DMS153 (cell line): ENCODE measurements at regions not wholly inside any gene's neighbourhood (a gene's known extent, or its start where the extent isn't known, plus 50 kb on each side); places are given as distances from the start of the nearest gene placed in this dataset.

Experiments
- DNase-seq: peaks from one replicate; lab custom pipeline; 2025; lab: John Stamatoyannopoulos, UW

DNA sequence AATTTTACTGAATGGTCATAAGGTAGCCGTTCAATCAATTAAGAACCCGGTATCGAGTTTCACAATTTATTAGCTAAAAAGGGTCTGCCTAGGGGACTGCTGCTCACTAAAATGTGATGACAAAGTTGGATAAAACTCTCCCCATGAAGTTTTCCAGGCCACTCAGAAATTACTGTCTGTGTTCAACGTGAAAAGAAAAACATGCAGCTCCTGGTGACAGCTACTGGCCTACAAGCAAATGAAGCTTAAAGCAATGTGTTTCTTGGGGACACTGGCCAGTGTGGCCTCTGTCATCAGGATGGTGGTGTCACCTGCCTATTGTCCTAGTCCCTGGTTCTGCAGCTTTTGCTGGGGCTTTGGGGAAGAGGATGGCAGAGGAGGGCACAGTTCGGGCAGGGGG, 222.6 kb downstream of the WDR11 start:
- DNase-seq = no peak

DNA sequence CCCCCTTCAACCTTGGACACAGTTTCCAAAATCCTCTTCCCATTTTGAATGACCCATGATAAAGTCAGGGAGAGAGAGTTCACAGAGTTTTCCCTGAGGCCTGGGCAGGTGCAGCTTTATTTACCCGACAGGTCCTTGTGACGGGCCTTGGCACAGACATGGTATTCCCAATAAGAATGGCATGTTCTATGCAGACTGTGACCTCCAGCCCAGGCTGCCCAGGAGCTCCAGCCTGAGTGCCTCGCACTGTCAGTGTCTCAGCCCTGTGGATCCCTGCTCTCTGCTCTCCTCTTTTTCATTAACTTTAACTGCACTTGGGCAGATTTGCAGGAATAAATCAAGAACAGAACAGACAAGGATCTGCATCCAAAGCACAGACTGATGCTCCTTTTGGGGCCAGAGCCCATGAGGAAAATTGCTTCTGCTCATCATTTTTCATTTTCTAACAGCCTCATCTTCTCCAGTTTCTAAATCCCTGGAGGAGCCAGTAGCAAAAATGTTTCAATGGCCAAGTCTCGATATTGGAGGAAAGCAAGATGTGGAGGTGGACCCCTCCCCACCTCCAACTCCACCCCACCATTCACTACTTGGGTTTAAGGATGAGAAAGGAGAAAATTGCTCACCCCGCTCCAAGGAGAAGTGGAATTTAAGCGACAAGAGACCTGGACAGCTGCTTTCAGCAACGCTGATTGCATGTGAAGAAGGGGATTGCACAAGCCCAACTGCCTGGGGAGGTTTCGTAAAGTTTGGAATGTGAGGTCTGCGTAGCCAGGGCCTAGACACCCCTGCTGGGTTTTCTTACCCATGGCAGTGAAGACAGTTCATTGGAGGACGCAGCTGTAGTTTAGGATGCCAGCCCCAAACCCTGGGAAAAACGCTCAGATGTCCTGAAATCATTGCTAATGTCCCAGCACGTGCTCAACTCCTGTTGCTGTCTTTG, 225.9 kb downstream of the WDR11 start:
- DNase-seq = peak; percentile 3

DNA sequence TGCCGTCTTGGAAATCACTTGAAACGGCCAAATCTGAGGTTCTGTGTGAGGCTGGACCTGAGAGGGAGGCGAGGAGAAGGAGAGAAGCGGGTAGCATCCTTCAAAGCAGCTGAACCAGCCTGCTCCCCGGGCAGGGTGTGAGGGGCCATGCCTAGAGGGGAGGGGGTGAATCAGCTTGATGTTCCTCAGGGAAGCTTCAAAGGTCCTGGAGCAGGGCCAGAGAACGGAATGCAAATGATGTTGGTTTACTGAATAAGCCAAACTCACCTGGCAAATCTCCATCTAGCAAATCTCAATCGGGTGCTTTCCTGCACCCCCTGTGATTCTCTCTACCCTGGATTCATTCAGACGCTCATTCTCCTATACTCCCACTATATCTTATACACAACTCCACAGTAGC, 226.9 kb downstream of the WDR11 start:
- DNase-seq = no peak

DNA sequence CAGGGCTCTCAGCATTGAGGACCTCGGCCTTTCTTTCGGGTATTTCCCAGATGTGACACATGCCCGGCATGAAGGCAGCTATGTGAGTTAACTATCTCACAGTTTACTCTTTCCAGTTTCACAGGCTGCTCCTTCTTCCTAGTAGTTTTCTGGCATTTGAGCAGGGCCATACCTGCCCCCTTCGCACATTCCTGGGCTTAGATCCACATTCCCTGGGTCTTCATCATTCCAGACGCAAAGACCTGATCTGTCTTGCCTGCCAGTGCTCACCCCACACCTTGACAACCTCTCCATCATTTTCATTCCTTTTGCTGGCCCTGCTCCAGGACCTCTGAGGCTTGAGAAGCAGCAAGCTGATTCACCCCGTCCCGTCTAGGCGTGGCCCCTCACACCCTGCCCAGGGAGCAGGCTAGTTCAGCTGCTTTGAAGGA, 227.5 kb downstream of the WDR11 start:
- DNase-seq = no peak

DNA sequence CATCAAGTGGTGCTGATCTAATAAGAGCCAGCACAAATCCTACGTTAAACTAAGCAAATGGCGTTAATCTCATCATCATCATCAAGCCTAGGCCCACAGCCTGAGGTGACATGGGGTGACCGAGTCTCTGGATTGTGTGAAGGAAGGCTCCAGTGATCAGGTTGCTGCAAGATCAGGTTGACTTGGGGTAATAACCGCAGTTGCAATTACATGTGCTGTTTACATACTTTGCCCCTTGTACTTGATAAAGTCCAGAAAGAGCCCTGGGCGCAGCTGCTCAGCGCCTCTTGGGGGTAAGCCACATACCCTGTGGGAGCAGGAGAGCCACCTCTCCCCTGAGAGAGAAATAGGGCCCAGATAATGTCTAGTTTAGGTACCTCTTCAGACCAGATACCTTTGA, 228.1 kb downstream of the WDR11 start:
- no peak for DNase-seq

DNA sequence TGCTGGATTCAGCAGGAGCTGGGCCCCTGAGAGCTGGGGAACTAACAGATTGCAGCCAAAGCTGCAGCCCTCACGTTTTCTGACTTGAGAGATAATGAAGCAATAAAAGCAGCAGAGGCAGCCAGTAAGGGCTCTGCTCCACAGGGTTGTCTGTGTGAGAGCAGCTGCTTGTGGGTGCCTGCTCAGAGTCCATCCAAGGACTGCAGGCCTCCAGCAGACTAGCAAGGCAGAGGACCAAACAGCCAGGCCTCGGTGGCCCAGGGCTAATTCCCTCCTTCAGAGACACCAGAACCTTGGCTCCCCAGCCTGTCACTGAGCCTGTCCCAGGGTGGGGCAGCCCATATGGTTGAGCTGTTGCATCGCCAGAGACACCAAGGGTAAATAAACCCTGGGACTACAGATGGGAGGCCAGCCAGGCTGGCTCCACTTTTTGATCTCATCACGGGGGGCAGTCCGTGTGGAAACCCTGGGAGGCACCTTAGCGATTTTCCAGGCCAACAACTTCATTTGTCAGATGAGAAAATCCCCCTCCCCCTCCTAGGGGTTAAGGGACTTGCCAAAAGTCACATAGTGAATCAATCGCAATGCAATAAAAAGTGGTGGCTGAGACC, 229.2 kb downstream of the WDR11 start:
- DNase-seq = peak; percentile 3

DNA sequence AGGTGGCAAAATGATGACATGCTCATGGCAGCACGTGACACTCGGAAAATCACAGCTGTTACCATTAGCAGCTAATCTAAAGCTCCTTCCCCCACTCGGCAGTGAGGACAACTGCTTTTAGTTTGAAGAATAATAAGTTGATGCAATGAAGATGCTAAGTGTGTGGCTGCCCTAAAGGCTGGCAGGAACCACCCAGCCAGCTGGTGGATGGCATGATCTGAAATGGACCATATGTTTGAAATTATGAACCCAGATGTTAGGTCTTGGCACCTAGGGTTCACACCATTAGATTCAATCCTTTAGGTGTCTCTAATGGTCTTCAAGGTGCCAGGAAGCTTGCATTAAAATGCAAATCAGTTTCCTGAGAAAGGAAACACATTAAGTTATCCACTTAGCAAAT, 230.1 kb downstream of the WDR11 start:
- DNase-seq = no peak

DNA sequence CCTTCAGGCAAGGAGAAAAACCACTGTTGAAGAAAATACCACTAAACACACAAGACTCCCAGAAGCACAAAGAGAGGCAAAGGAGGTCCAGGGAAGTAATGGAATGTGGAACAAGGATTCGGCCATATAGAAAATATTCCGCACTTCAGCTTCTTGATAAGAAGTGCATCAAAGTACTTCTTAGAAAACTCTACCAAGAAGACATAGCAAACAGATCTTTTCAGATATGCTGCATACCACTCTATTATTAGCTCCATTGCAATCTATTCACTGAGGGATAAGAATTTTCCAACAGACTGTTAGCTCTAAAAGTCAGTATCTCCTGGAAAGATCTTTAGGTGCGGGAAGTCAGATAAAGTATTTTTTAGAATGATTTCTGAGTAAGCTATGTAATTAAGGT, 231.8 kb downstream of the WDR11 start:
- no peak for DNase-seq

DNA sequence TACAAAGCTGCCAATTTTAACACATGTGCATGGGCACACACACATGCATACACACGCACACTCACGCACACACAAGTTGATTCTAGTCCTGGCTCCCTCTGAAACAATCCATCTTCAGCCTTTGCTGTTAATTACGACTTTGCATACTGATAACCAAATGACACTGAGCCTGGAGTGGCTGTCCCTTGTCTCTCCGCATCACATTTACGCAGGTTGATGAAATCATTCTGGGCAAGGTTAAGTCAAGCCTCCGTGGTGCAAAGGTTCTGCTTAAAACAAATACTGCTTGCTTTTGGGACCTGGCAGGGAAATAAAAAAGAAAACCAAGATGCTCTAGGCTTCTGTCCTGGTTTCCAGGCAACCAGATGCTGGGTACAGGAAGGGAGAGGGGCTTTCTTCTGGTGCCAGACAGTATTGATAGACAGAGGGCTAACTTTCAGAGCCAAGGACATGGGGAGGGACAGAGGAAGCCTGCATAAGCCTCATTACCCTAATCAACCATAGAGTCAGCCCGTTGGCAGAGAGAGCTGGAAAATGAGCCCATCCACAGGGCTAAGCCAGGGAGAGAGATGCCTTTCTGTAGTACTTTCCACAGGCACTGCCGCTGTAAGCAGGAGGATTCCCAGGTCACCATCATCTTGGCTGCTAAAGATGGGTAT, 233.0 kb downstream of the WDR11 start:
- no peak for DNase-seq

DNA sequence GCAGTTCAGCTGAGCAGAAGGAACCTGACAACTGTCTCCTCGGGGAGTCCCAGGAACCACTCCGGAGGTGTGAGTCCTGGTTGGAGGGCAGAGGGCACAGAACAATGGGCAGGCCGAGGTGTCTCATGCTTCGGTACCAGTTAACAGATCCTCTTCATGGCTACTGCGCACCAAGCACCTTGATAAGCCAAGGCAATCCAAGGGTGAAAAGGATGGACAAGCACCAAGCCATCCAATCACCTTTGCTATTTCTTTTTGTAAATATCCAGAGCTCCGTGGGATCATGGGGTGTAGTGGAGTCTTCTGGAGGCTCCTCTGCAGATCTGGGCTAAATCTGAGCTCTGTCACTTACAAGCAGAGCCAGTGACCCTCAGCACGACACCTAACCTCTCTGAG, 233.5 kb downstream of the WDR11 start:
- DNase-seq = no peak

DNA sequence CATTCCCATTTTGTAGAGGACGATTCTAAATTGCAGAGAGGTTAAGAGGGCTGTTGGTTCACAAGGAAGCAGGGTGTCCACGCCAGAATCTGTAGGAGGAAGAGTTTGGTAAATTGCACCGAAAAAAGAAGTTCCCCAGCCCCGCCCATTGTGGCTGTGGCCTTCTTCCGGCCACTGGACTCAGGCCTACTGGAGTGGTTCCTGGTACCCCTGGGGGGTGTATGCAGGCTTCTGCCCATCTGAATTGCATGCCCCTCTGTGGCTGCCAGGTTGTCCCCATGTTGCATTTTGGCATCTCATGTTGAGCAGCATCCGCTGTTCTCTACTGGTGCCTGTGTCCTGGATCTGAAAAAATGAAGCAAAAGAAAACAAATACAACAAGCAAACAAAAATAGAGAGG, 234.2 kb downstream of the WDR11 start:
- no peak for DNase-seq

DNA sequence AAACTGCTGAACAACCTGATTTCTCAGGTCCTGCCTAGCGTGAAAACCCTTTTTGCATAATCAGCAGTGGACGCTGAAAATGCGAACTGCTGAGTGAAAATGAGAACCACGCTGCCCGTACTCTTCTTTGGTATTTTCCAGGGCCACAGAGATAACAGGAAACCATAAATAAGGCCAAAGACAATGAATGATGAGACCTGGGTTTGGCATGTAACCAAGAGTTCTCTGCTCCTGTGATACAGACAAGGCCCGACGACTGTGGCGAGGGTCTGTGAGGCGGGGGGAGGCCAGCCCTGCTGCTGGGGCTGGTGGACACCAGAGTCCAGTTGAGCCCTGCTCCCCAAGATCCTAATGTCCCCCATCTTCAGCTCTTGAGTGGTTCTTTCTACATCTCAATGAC, 236.0 kb downstream of the WDR11 start:
- DNase-seq = no peak

DNA sequence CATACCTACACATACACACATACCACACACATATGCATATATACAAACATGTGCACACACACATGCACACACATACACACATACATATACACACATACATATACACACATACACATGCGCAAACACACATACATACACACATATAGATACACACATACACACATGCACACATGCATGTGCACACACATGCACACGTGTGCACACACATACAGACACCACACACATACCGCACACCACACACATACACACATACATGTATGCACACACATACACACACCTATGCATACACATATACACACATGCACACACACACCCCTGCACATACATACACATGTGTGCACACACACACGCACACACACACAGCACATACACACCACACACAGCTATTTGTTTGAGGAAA, 236.5 kb downstream of the WDR11 start:
- no peak for DNase-seq

DNA sequence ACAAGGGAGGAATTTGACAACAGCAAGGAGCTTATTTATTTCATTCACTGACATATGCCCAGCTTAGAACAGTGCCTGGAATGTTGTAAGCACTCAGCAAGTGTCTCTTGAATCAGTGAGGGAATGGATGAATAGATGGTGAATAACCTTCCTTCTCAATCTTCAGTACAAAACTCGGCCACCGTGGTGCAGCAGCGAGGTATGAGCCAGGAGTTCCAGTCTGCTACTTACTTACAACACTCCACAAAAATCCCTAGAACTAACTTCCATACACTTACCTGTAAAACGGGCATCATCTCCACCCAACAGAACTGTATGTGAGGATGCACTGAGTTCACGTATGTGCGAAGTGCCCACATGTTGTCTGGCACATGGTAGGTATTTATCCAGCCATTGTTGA, 237.4 kb downstream of the WDR11 start:
- peak; percentile 35 for DNase-seq

DNA sequence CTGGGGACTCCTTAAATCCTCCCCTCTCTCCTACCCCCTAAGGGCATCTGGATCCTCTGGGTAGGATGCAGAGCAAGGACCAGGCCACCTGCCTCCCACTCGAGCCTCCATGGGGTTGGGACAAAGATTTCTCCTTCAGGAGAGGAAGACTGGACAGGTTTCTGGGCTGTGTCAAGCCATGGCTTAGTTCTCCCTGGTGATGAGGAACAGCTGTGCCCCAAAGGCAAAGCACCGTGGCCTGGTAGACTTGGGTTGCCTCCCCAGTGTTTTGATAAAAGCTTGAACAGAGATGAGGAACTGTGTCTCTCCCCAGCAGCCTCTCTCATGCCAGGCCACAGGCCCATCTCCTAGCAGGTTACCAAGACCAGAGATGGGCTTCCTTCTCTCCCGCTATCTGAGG, 238.3 kb downstream of the WDR11 start:
- DNase-seq = no peak

DNA sequence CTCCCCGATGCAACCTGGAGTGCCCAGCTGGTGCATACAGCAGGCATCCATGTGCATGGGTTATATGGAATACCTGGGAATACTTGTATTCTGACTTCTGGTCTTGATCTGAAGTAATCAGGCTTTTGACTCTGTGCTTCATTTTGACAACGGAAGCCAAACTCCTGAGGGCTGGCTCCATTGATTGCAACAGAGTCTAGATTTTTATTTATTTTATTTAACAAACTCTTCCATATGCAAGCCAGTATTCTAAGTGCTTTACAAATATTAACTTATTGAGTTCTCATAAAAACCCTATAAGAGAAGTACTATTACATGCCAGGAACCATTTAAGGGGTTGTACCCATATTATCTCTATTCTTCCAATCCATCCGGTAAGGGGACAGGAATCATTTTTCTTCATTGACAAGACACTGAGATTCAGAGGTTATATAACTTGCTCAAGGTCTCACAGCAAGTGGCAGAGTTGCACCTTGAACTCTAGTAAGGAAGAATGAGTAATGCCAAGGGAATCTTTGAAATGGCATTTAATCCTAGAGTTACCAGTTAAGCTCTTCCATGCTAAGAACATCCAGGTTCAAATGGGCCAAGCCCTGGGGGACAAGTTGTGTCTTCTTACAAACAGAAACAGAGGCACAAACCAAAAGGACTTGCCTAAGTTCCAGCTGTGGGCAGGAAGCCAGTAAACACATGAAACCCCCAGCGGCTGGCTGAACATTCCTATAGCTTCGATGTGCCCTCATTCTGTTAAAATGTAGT, 241.0 kb downstream of the WDR11 start:
- no peak for DNase-seq

DNA sequence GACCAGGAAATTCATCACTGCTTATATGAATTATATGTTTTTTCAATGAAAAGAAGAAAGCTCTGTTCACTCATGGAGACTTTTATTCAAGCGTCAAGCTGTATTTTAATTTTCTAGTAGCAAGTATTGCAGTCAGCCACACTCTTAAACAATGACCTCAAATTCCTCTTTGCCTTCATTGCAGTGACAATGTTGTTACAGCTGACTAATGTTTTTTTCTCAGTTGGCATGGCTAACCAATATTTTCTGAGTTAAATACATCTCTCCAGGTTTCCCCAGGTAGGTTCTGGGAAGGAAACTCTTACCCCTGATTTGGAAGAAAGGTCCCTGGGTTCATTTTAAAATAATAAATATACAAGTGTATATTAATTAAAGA, 241.5 kb downstream of the WDR11 start:
- no peak for DNase-seq

DNA sequence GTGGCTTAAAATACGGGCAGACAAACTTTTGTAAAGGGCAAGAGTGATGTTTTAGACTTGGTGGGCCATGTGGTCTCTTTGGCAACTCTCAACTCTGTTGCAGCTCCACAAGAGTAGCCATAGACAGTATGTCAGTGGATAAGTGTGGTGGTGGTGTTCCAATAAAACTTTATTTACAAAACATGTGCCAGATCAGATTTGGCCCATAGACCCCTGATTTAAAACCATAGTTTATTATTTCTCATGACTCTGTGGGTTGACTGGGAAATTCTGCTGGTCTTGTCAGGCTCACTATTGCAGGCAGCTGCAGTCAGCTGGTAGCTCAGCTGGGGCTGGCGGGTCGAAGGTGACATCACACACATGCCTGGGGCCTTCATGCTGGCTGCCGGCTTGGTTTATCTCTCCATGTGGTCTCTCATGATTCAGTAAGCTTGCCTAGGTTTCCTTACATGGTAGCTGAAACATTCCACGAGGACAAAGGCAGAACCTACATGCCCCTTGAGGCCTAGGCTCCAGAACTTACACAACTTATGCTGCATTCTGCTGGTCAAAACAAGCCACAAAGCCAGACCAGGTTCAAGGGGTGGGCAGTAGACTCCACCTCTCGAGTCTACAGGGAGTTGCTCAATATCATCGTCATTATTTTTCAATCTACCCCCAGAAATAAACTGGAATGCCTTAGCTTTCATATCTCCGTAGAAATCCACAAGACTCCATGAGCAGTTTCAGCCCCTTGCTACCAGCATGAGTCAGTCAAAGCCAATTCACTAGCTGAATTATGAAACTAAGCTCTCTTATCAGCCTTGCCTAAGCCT, 245.7 kb downstream of the WDR11 start:
- no peak for DNase-seq

DNA sequence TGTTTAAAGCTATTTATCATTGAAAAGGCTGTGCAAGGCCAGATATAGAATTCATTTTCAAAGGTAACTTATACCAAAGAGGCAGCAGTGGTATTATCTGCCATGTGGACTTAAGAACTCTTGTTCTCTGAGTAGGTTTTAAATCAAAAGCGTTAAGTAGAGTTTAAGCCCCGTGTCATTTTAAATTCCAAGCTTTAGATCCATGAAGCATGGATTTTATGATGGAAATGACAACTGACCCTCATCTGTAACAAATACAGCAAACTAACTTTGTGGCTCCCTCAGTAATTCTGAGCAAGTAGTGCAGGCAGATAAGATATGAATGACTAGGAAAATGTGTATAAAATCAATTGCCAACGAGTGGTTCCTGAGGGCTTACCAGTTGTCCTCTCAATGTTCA, 247.0 kb downstream of the WDR11 start:
- DNase-seq = no peak

DNA sequence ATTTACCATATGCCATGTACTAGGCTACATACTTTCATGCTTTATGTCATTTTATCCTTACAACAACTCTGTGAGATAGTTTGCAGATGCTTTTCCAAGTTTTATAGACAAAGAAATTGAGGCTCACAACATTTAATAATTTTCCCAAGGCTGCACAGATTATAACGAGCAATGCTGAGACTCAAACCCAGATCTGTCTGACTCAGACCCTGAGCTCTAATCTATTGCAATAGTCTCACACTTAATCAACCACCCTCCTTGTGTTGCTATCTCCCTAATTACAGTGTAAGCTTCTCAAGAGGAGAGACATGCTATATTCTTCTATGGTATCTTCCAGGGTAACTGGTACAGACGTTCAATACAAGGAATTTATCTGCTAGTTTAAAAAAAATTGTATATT, 247.6 kb downstream of the WDR11 start:
- no peak for DNase-seq

DNA sequence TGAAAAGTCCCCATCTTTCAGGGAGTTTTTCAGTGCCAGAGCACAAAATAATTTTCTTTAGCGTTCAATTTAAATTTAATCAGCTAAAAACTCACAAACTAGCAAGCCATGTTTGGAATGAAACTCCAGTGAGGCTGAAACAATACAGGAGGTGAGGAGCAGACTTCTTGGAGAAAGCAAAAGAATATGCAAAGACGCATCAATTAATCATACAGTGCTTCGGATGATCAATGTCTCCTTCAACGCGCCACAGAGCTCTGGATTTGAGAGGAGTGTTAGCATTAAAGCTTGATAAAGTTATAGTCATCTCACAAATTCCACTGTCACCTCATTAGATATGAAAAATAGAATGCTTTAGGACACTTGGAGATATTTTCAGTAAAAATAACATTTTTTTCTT, 248.0 kb downstream of the WDR11 start:
- DNase-seq = no peak

DNA sequence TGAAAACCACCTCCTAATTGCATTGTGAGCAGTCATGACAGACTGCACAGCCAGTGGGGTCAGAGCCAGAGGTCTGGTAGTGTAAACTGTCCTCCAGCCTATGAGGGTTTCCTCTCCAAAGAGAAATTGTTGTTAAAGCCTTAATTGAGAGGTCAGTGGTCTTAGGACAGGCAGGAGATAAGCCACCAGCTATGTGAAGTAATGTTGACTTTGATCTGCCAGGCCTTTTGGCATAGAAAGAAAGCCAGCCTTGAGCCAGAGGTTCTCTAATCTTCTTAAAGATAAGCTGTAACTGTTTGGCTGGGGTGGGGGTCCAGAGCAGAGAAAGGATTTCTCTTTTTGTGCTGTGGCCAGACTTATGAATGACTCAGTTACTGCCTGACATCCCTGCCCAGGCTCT, 248.4 kb downstream of the WDR11 start:
- DNase-seq = no peak
